Ishikawa (cell line): ENCODE measurements at regions not wholly inside any gene's neighbourhood (a gene's known extent, or its start where the extent isn't known, plus 50 kb on each side); places are given as distances from the start of the nearest gene placed in this dataset.

Experiments used
- CEBPB ChIP-seq: IDR thresholded peaks from 2 replicates; pipeline ENCODE4 v1.6.1; 2012
- CREB1 ChIP-seq: IDR thresholded peaks from 2 replicates; pipeline ENCODE4 v1.6.1; 2012; ENCODE audit warnings: low read depth
- EGR1 ChIP-seq: IDR thresholded peaks from 2 replicates; pipeline ENCODE4 v1.6.1; 2012
- EP300 ChIP-seq: IDR thresholded peaks from 2 replicates; pipeline ENCODE4 v1.6.1; 2012; ENCODE audit warnings: borderline replicate concordance
- FOXM1 ChIP-seq: IDR thresholded peaks from 2 replicates; pipeline ENCODE4 v1.6.1; 2012; ENCODE audit warnings: low read depth, borderline replicate concordance
- NFIC ChIP-seq: IDR thresholded peaks from 2 replicates; pipeline ENCODE4 v1.6.1; 2012
- RAD21 ChIP-seq: IDR thresholded peaks from 2 replicates; pipeline ENCODE4 v1.6.1; 2012; ENCODE audit warnings: low read depth
- TAF1 ChIP-seq: IDR thresholded peaks from 2 replicates; pipeline ENCODE4 v1.6.1; 2012; ENCODE audit warnings: low read depth, mild to moderate bottlenecking
- TCF12 ChIP-seq: IDR thresholded peaks from 2 replicates; pipeline ENCODE4 v1.6.1; 2012; ENCODE audit warnings: low read depth
- TEAD4 ChIP-seq: IDR thresholded peaks from 2 replicates; pipeline ENCODE4 v1.6.1; 2012
- YY1 ChIP-seq: IDR thresholded peaks from 2 replicates; pipeline ENCODE4 v1.6.1; 2012; ENCODE audit warnings: low read depth
- ZBTB7A ChIP-seq: IDR thresholded peaks from 2 replicates; pipeline ENCODE4 v1.6.1; 2012; ENCODE audit warnings: low read depth
- TF ChIP-seq, protein P1 (sequence below): IDR thresholded peaks from 2 replicates; pipeline ENCODE4 v1.6.1; 2012
- TF ChIP-seq, protein P2 (sequence below): IDR thresholded peaks from 2 replicates; pipeline ENCODE4 v1.6.1; 2012; ENCODE audit warnings: low read depth, mild to moderate bottlenecking
- TF ChIP-seq, protein P3 (sequence below): IDR thresholded peaks from 2 replicates; pipeline ENCODE4 v1.6.1; 2012

DNA sequence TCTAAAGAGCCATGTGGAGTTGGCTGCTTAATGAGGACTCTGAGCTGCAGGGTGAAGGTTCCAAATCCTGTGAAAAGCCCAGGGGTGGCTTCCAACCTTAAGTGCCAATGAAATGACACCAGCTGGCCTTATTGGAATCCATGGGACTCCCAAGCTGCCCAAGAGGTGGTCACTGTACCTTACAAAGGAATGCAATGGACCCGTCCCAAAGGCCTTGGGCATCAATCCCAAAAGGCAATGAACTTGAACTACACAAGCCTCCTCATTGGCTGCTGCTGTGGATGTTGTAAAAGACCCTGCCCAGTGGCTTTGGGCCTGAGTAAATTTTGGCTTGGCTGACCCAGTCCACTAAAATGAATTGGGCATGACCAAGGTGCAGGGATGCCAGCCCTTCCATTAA lies 129.3 kb downstream of the WNT5A start:
- TF ChIP-seq YY1 (no peak), RAD21 (no peak), NFIC (no peak), TCF12 (no peak), ZBTB7A (no peak), FOXM1 (no peak), TEAD4 (no peak), CEBPB (no peak), EGR1 (no peak)
- TF ChIP-seq, protein P1, sequence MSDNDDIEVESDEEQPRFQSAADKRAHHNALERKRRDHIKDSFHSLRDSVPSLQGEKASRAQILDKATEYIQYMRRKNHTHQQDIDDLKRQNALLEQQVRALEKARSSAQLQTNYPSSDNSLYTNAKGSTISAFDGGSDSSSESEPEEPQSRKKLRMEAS, result no peak
- TF ChIP-seq, protein P2, sequence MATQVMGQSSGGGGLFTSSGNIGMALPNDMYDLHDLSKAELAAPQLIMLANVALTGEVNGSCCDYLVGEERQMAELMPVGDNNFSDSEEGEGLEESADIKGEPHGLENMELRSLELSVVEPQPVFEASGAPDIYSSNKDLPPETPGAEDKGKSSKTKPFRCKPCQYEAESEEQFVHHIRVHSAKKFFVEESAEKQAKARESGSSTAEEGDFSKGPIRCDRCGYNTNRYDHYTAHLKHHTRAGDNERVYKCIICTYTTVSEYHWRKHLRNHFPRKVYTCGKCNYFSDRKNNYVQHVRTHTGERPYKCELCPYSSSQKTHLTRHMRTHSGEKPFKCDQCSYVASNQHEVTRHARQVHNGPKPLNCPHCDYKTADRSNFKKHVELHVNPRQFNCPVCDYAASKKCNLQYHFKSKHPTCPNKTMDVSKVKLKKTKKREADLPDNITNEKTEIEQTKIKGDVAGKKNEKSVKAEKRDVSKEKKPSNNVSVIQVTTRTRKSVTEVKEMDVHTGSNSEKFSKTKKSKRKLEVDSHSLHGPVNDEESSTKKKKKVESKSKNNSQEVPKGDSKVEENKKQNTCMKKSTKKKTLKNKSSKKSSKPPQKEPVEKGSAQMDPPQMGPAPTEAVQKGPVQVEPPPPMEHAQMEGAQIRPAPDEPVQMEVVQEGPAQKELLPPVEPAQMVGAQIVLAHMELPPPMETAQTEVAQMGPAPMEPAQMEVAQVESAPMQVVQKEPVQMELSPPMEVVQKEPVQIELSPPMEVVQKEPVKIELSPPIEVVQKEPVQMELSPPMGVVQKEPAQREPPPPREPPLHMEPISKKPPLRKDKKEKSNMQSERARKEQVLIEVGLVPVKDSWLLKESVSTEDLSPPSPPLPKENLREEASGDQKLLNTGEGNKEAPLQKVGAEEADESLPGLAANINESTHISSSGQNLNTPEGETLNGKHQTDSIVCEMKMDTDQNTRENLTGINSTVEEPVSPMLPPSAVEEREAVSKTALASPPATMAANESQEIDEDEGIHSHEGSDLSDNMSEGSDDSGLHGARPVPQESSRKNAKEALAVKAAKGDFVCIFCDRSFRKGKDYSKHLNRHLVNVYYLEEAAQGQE, result no peak
- TF ChIP-seq, protein P3, sequence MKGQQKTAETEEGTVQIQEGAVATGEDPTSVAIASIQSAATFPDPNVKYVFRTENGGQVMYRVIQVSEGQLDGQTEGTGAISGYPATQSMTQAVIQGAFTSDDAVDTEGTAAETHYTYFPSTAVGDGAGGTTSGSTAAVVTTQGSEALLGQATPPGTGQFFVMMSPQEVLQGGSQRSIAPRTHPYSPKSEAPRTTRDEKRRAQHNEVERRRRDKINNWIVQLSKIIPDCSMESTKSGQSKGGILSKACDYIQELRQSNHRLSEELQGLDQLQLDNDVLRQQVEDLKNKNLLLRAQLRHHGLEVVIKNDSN, result no peak

DNA sequence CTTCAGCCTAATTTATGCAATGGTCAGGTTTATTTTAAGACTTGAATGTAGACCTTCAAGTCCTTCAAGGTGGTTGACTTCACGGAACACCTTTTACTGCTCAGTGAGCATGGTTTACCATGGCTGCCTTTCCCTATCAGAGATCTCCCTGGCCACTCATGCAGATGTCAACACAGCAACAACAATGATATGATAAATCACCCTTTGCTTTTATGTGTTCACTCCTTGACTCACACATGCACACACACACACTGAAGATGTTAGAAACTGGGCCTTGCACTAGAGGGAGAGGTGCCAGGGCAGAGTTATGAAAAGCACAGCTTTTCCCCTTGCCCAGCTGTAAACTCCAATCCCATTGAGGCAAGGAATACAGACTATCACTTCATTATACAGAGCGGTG lies 134.4 kb downstream of the WNT5A start:
- TF ChIP-seq, protein P2, result no peak
- TF ChIP-seq TAF1 (no peak), TEAD4 (no peak), RAD21 (no peak), ZBTB7A (no peak), EGR1 (no peak)
- TF ChIP-seq, protein P3, result no peak

DNA sequence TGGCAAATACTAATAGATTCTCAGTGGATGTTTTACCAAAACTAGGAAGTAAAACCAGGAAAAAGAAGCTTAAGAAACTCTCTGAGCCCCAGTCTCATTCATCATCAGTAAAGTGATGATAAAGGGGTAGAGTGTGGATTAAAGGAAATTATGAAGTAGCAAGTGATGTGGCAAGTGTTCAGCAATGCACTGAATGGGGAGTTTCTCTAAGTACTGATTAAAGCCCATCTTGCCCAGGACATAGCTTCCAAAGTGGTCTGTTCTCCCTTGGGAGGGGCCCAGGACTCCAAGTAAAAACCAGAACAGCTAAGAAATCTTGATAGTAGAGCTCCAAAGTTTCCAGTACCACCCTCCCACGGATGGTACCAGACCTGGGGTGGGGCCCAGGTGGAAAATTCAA lies 137.3 kb downstream of the WNT5A start:
- TF ChIP-seq EGR1 (no peak), CREB1 (no peak), CEBPB (no peak), ZBTB7A (no peak), TAF1 (no peak), NFIC (no peak)
- TF ChIP-seq, protein P2, result no peak

DNA sequence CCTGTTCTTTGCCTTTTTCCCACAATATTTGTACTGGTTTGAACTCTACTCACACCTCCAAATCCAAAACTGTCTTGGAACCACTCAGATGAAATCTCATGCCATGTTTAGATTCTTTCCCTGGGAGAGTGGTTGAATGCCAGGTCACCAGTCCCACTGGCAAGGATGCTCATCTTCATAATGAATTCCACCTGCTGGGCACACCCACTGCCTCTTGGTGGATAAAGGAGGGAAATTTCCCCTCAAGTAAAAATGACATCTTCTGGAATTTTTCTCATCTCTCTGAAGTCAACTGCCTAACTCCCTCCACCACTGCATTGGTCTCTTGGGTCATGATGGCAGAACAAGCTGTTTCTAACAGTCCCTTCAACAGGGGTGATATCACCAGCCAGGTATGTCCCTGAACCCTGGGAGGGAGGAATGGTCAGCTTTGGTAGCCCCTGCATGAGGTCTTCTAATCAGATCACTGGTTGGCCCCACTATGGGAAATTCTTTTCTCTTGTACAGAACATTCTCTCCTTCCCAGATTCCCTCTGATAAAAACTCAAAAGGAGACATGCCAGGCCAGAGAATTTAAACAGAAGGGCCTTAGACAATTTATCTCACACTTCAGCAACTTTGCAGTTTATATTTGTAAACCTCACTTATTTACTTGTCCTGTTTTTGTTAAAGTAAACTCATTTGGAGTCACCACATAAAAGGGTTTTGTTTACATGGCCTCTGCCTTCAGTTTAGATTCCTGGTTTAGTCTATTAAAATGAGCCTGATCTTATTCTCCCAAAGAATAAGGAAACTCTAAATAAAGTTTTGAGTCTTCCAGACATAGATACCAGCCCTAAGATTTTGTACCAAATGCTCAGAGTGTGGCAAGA lies 143.4 kb downstream of the WNT5A start:
- TF ChIP-seq FOXM1 (no peak), YY1 (no peak), RAD21 (no peak), ZBTB7A (no peak), EP300 (no peak), TAF1 (no peak), EGR1 (no peak), TEAD4 (no peak), TCF12 (no peak)
- TF ChIP-seq, protein P2, result no peak
- TF ChIP-seq, protein P1, result no peak
